Tibial nerve (tissue), 4 donors: ENCODE measurements at regions not wholly inside any gene's neighbourhood (a gene's known extent, or its start where the extent isn't known, plus 50 kb on each side); places are given as distances from the start of the nearest gene placed in this dataset.

Source experiments
- CTCF ChIP-seq, 5 experiments: fragments of 200-600 bp in 3 of 5; fragments of 450-650 bp in 2 of 5; sonication (generic) in 3 of 5; IDR thresholded peaks; one replicate each; pipeline ENCODE4 v1.5.1; 2016 to 2019; ENCODE audit warnings: antibody characterized with exemption in 5 of 5, mild to moderate bottlenecking in 3 of 5, moderate library complexity in 2 of 5
- EP300 ChIP-seq, 2 donors: sonication (generic); formaldehyde crosslinking; IDR thresholded peaks; one replicate each; pipeline ENCODE4 v1.6.1; 2017; ENCODE audit warnings: antibody characterized with exemption in 2 of 2, mild to moderate bottlenecking in 1 of 2
- POLR2A ChIP-seq, 2 donors: fragments of 450-650 bp; IDR thresholded peaks; one replicate each; pipeline ENCODE4 v1.6.1; 2017; ENCODE audit warnings: antibody characterized with exemption in 2 of 2, mild to moderate bottlenecking in 2 of 2, moderate library complexity in 2 of 2

- no peak for TF ChIP-seq EP300 (IDR thresholded peaks at IDR 0.05)
- TF ChIP-seq POLR2A (IDR thresholded peaks at IDR 0.05): no peak
- no peak for TF ChIP-seq CTCF (IDR thresholded peaks at IDR 0.05)
Observed at GRCh38 chr6:97669191-97670031, 386.4 kb upstream of the MMS22L start.
